NT2/D1 (cell line): ENCODE measurements at regions not wholly inside any gene's neighbourhood (a gene's known extent, or its start where the extent isn't known, plus 50 kb on each side); places are given as distances from the start of the nearest gene placed in this dataset.

ENCODE experiments used
- SUZ12 ChIP-seq: IDR thresholded peaks from 2 replicates; pipeline ENCODE4 v1.6.1; 2011; ENCODE audit not compliant: insufficient read length, insufficient read depth; ENCODE audit errors: extremely low read depth
- YY1 ChIP-seq: IDR thresholded peaks from 2 replicates; pipeline ENCODE4 v1.6.1; 2011; ENCODE audit not compliant: insufficient read length, insufficient read depth

- no peak for TF ChIP-seq SUZ12
- no peak for TF ChIP-seq YY1
Observed at GRCh38 chr9:4389755-4390154, 89.9 kb upstream of the GLIS3 start.
